ENCODE measurements at regions not wholly inside any gene's neighbourhood (a gene's known extent, or its start where the extent isn't known, plus 50 kb on each side); places are given as distances from the start of the nearest gene placed in this dataset.

- TF ChIP-seq EZH2 (IDR thresholded peaks at IDR 0.05; ENCODE audit: borderline replicate concordance, low read length) (no peak), CTCF (IDR thresholded peaks at IDR 0.05; ENCODE audit: low read length) (no peak)
Observed at GRCh38 chr12:131404705-131405104, 306.2 kb upstream of the SFSWAP start.

Data from OCI-LY1 (cell line).